GM21717 (cell line): ENCODE measurements at regions not wholly inside any gene's neighbourhood (a gene's known extent, or its start where the extent isn't known, plus 50 kb on each side); places are given as distances from the start of the nearest gene placed in this dataset.

ENCODE experiments used
- ATAC-seq: cut with Tn5 transposase; IDR thresholded peaks from one replicate; pipeline ENCODE4 v1.9.1; 2021; ENCODE audit warnings: mild to moderate bottlenecking, moderate library complexity; ENCODE audit not compliant: unreplicated experiment

DNA sequence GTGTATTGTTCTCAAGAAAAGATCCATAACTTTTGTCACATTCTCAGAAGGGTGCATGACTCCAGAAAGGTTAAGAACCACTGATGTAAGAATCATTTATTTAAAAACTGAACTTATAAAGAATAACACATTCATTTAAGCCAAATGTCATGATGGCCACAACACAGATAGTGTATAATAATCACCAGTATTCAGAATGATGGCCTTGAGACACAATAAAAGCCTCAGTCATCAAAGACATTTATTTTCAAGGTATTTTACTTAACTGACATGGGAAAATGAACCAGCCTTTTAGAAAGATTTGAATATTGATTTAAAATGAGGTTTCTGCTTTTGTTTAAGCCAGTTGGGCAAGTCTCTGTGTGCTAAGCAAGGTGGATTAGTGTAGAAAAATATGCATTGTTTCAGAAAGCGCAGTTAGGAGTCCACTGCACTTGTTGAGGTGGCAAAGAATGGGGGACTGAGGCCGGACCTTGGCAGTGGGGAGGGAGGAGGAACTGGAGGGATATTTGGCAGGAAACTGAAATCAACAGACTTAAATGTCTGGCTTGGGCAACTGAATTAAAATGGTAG lies 371.9 kb upstream of the ESRRG start:
- no peak for ATAC-seq

DNA sequence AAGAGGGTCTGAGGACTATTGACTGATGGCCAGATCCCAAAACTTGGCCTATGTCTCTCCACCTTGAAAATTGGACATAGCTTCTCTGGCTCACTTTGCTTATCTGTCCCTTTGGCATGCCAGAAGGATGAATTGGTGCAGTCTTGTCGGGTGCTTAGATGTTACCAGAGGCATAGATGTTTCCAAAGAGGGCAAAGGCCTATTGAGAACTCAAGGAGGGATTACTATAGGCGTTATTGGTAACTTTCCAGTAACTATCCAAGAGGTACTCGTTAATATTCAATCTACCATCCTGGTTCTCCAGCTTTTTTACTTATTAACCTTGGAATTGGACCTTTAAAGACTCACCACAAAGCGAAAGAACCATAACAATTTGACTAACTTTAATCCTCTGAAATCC lies 368.3 kb upstream of the ESRRG start:
- no peak for ATAC-seq

DNA sequence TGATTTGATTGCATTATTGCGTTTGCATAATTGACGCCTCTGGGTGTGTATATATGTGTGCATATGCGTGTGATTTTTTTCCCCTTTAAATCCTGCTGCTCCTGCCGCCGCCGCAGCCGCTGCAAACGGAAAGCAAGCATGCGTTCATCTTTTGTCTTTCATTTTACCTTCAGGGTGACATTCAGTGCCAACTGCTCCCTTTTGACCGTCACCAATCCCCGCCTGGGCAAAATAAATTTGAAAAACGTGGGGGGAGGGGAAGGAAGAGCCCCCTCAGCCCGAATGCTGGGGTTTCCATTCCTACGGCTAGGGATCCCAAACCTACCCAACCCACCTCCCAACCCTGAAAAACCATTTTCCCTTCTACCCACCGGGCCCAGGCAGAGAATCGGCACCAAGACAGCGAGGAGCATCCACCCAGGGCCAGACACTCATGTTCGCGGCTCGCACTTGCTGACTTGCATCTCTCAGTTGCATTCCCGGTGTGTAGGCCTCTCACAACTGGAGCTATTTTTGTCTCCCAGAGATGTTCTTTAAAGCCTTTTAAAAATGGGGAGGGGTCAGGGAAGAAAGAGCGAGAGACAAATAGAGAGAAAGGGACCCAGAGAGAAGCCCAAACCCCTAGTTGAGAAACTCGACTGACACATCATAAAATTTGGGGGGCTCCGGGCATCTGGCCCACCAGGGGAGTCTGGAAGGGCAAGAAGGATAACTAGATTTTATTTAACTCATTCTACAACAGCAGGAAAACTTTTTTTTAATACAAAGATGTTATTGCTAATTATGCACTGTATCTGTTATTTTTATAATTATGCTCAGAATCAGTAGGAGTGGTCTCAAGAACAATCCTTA lies 367.1 kb upstream of the ESRRG start:
- no peak for ATAC-seq

DNA sequence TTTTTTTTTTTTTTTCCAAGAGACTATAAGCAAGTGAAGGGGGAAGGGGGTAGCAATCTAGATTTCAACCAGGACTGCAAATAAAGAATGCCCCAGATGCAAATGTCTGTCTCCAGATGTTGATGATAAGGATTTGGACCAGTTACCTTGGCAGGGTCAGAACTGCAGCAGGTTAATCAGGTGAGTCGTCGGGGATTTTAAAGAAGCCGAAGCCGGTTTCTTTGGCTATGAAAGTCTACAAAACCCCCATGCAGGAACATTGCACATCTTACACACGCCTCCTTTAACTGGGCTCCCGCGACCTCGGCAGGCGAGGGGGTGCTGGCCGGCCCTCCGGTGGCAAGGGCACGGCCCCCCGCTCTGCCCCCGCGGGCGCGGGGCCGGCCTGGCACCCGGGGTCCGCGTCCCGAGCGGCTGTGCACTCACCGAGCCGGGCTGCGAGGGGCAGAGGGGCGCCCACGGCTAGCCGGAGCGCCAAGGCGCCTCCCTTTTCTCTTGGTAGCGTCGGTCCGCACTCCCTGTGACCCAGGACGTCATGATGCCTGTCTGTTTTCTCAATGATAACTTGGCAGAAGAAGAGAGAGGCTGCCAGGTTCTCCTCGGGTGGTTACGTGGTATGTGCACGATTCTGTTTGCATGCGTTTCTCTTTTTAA lies 366.3 kb upstream of the ESRRG start:
- no peak for ATAC-seq

DNA sequence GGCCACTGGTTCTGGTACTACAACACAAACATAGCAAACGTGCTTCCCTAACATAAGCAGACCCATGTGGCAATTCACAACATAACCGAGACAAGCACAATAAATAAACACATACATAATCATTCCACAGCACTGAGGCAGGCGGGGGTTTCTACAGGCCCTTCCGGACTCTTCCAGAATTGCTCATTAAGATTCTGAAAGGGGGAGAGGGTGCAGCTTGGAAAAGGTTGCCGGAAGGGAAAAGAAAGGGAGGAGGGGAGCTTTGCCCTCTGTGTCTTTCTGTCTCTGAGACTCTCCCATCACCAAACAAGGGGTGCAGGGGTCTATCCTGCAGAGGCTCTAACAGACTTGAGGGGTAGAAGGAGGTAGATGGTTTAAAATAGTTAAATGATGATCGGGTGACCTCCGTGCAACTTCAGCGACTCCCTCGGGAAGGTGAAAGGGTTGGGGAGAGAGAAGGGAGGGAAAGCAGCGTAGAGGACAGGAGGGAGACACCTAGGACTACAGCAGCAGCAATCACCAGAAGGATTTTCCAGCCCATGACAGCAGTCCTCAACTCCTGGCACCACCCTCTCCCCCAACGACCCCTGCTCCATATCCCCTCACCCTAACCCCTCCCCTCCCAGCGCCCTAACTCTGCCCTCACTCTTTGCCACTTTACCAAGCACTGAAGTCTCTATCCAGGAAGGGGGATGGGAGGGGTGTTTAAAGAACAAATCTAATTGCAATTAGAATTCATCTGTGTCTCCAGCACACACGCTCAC lies 365.5 kb upstream of the ESRRG start:
- no peak for ATAC-seq

DNA sequence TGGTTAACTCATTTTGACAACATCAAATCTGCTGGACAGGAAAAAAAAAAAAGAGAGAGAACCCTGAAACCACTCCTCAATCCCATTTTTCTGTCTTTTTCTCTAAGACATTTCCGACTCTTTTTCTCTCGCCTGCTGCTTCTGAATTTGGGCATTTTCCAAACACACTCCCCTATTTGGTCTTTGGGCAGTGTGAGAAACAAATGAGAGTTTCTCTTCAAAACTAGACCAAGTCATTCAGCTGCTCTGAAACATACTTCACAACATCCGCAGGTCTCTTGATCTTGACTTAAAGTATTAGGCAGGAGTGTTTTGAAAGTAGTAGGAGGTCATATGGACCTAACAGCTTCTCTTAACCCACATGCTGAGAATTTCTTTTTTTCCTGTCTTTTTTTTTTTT lies 364.8 kb upstream of the ESRRG start:
- no peak for ATAC-seq

DNA sequence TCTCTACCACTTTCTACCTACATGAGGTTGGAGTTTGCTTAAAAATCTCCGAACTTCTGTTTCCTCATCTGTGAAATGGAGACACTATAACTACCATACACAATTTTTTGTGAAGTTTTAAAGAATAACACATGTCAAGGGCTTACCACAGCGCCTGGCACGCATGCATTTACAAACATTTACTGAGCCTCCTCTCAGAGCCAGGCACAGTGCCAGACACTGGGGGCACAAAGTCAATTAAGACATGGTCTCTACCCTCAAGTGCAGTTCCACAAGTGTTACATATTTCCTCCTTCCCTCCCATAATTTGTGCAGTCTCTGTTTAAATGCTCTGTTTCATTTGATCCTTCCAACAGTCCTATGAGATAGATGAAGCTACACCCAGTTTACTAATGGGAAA lies 356.4 kb upstream of the ESRRG start:
- ATAC-seq: no peak

DNA sequence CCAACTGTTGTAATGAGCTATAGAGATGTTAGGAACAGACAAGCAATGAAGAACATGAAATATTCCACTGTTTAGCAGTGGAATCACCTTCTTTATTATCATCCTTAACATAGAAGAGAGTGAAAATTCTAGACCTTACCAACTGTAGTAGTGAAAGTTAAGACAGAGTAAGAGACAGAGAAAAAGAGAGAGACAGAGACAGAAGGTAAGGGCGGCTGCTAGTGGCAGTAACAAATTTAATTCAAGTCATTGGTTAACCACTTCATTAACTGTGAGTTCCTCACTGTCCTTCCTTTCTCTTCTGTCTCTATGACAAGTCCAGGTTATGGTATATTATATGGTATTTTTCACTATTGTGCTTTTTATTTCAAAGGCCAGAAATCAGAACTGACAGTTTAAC lies 355.7 kb upstream of the ESRRG start:
- no peak for ATAC-seq

DNA sequence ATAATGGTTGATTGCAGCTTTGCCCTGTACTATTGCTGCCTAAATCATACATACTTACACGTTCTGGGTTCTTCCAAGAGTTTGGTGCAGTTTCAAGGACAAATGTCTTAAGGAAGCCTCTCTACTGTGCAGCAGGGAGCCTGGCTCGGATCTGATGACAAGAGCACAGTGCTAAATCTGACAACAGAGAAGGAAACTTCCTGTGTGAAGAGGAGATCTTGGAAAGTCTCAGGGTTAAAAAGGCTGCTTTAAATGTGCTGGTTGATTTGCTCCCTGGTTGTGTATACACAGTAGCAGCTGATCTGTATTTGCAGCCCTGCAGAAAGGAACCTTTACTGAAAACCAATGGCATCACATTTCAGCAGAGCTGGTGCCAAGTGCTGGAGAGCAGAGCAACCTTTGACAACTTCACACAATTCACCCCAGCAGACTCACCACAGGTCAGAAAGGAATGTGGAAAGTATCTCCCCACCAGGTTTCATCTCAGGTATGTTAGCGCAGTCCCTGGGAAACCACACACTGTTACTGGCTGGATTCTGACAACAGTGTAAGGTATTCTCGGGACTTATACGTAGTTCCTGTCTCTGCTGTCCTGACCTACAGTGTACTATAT lies 355.0 kb upstream of the ESRRG start:
- no peak for ATAC-seq

DNA sequence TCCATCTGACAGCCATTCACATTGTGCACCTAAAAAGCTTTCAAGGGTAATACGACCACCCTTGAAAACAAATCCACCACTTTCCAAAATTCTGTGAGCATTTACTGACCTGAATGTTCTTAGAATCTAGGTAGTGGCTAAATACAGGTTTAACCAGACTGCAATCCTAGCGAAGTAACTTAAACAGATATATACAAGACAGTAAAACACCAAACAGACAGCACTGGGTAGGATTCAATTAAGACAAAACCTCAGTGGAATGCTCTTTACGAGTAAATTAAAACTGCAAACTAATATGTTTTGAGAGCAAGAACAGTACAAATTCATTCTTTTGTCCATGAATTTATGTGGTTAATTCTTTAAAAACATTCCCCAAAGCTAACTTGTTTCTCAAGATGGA lies 354.2 kb upstream of the ESRRG start:
- ATAC-seq: no peak

DNA sequence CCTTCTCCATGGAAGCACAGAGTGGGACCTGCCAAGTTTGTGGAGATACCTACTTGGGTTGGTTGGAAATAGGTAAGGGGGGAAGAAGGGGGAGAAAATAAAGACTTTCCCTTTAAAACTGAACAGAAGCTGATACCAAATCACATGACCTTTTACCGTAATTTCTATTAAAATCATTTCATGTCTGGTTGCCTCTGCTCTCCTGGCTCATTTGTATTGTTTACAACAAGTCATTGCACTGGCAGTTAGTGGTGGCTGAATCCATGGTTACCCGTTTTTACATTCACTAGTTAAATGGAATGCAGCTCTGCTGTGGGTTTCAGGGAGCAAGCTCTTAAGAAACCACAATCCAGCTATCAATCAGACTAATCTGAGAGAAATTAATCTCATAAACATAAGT lies 353.7 kb upstream of the ESRRG start:
- ATAC-seq: no peak

DNA sequence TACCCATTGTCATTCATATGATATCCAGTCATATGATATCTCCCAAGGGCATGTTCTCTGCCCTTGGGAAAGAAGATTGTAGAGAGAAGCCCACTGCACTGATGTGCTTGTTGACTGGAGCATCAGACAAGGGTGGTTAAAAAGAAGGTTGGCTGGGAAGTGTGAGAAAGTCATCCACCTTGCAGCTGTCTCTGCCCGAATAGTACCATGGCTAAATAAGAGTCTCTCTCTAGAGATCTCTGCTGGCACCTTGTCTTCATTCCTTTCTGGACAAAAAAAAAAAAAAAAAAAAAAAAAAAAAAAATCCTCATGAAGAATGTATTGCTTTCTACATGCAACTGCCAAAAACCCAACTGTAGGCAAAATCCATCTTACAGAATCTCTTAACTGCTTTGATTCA lies 349.7 kb upstream of the ESRRG start:
- ATAC-seq: no peak

DNA sequence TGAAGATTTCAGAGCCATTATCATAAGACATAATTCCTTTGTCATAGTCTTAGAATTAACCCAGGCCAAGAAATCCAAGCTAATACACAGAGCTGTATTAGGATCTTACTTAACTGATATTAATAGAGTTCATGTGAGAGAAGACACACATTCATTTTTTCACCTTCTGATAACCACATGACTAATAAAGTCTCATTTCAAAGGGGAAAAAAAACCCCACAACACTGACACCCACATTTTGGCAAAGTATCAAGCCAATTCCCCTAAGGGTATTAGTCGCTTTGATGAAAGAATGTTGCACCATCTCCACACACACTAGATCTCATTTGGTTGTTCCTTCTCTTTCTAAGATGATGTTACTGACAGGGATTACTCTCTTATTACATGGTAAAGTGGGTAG lies 344.4 kb upstream of the ESRRG start:
- ATAC-seq: no peak

DNA sequence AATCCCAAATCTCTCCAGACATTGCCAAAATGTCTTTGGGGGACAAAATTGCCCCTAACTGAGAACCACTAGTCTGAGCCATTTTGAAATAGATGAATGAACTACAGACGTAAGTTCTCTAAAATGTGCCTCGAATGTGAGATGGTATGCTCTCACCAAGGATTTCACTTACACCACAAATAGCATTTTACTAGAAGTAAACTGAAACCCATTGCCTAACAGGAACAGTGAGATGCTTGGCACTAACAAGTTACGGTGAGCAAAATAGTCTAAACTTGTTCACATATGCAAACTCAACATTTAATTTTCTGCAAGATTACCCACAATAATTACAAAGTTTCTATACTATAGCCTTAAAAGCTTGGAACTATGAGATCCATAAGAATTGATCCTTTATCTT lies 343.6 kb upstream of the ESRRG start:
- no peak for ATAC-seq

DNA sequence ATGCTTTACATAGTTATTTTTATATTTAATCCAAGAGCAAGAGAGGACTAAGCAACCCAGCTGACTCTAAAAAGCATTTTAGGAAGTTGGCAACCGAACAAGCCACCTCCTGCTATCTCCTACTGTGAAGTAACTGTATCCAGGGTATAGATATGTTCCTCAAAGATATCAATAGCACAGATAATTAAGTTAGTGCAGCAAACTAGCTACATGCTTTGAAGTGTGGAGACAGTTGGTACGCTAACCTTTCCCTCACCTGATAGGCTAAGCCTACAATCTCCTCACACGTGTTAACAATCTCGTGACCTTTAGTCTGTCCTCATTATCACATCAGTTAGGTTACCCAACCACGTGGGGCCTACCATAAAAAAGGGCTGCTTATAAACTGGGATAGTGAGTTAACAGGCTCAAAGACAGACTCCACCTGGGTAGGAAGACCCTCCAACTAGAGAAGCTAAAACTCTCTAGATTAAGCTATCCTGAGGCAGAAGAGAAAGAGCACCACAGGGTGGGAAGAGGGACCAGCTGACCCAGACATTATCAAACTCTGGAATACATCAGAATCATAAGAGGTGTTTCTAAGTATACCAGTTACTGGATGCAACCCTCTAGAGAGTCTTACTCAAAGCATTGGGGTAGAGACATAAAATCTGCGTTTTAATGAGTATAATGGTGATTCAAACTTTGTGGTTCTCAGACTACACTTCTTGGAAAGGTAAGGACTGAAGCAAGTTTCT lies 340.1 kb upstream of the ESRRG start:
- no peak for ATAC-seq

DNA sequence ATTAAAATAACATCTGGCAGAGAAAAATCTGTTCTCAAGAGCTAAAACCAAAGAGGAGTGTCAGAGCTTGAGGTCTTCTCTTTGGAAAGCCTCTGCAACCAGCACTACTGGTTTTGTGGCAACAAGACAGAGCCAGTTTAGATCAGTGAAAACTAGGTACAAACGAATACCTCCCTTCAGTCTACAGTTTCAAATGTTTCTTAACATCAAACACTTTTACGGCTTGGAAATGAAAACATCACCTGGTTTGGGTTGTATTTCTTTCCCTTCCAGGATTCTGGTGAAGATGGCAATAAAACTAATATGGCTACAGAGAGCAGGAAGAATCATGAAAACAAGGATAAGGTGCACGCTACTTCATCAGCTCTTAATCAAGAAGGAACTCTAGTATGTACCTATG lies 339.4 kb upstream of the ESRRG start:
- ATAC-seq: no peak

DNA sequence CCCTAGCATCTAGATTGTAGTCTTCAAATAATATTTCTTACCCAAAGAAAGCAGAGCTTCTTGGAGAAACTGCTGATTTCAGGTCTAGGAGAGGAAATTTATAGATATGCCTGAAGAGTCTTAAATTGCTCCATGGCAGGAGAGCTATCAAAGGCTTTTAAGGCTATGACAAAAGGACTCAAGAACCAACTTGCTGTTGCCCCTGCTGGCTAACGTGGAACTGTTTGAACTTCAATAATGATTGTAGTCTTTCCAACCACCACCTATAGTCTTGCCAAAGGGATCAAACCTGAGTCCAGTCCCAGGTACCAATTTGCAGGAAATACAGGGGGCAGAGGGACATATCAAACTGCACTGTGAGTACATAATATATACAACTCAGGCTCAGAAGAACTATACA lies 336.2 kb upstream of the ESRRG start:
- ATAC-seq: no peak

DNA sequence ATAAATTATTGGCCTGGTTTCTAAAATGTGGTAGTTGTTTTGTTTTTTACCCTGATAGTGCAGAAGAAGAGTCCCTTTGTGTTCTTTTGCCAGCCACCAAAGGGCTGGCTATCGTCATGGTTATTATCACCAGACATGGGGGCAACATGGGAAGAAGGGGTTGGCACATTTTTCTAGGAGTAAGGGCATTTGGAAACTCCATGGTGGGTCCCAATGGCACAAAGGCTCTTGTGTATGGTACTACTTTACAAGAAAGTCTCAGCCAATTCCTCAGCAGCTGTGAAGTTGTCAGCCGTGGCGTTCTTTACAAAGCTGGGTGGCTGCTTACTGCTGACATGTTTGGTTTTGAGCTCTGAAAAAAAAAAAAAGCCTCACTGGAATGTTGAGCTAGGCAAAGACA lies 330.4 kb upstream of the ESRRG start:
- no peak for ATAC-seq

DNA sequence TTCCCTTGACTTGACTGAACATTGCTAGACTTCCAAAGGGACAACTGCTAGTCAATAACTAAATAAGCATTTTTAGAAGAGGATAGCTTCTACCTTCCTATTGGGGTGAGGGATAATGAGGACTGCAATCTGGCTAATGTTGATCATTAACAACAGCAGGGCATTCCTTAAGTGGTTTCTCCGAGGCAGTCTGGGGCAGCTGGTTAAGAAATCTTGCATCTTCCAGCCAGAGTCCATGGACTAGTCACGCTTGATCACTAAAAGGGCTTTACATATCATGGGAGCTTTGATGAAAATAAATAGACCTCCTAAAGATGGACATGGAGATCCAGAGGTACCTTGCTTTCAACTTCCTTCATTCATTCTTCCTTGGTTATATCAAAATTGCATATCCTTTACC lies 329.4 kb upstream of the ESRRG start:
- ATAC-seq: no peak

DNA sequence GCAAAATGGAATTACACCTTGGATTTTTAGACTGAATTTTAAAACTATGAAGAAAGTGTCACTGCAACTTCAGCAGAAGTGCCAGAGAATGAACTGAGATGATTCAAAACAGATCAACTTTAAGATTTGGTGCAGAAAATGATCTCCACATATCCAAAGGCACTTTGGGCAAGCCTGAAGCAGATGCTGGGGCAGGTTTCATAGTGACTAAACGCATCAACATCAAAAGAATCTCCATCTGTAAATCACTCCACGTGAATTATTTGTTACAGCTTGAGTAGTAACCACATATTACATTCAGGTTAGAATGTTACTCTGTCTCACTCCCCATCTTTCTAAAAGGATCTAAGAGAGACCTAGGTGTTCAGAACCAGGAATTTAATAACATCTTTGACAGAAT lies 329.0 kb upstream of the ESRRG start:
- ATAC-seq: no peak

DNA sequence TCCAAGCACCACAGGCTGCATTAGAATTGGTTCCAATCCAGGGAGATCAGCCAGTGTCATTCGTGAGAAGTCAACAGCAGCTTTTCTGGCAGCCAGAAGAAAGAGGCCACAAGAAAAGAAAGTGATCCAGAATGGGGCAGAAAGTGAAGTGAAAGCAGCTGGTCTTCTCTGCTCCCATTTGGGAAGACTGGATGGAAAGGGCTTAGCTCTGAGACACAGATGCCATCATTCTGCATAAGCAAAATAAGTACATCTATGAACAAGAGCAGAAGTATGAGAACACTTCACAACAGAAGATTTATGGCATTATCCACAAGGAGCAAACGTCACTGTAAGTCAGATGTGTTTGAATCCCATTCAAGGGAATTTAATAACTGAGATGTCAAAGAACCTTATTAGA lies 326.5 kb upstream of the ESRRG start:
- no peak for ATAC-seq
